Endothelial cell of umbilical vein (primary cell): ENCODE measurements at regions not wholly inside any gene's neighbourhood (a gene's known extent, or its start where the extent isn't known, plus 50 kb on each side); places are given as distances from the start of the nearest gene placed in this dataset.

Source experiments
- CTCF ChIP-seq, 2 donors: IDR thresholded peaks; 1 replicate in 1 of 2; 2 replicates in 1 of 2; pipeline ENCODE4 v1.5.1; 2011; ENCODE audit warnings: low read length in 2 of 2, mild to moderate bottlenecking in 2 of 2, moderate library complexity in 2 of 2, control low read depth in 1 of 2, inconsistent platforms in 1 of 2, low read depth in 1 of 2; ENCODE audit not compliant: insufficient read depth in 1 of 2; ENCODE audit errors: extremely low read depth in 1 of 2
- POLR2AphosphoS5 ChIP-seq: IDR thresholded peaks from 2 replicates; pipeline ENCODE4 v1.6.1; 2012; ENCODE audit warnings: low read depth, mild to moderate bottlenecking, control low read depth, low read length, moderate library complexity; ENCODE audit not compliant: insufficient read depth

DNA sequence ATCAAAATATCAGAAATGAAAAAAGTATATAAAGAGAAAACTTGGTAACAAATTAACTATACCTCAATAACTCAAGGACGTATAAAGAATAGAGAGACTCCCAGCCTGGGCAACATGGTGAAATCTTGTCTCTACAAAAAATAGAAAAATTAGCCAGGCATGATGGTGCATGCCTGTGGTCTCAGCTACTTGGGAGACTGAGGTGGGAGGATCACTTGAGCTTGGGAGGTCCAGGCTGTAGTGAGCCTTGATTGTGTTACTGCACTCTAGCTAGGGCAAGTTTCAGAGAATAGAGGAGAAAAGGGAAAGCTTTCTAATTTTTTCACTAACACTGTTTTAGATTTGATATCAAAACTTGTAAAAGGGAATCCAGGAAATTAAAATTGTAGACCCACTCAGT is 295.9 kb downstream of the GJA1 start:
- TF ChIP-seq CTCF (IDR thresholded peaks at IDR 0.05; ENCODE audit: extremely low read depth in 1 of 2, insufficient read depth in 1 of 2, low read depth in 1 of 2, low read length in 2 of 2) (no peak), POLR2AphosphoS5 (no peak)
